ENCODE measurements at regions not wholly inside any gene's neighbourhood (a gene's known extent, or its start where the extent isn't known, plus 50 kb on each side); places are given as distances from the start of the nearest gene placed in this dataset.

- intact Hi-C loops (cut with micrococcal nuclease) = no loop called here
- no peak overlapping the region for H3K27ac ChIP-seq (replicated peaks)
- no peak for TF ChIP-seq CTCF (IDR thresholded peaks at IDR 0.05; ENCODE audit: borderline replicate concordance)
- no peak overlapping the region for H3K4me3 ChIP-seq
- H3K36me3 ChIP-seq = no peaks in the 10 kb centered on the region
- peaks cover 6% of the 10 kb centered on the region for H3K27me3 ChIP-seq (ENCODE audit: low read depth)
- no peaks in the 10 kb centered on the region for H3K9me3 ChIP-seq (replicated peaks)
- DNase-seq = no peak
- H3K4me1 ChIP-seq = no peaks in the 10 kb centered on the region
Observed at GRCh38 chr2:125857971-125858794, 797.8 kb upstream of the GYPC start.

- TF ChIP-seq CTCF (IDR thresholded peaks at IDR 0.05; ENCODE audit: borderline replicate concordance) = no peak
- Histone ChIP-seq H3K4me3 (no peak overlapping the region), H3K4me1 (no peaks in the 10 kb centered on the region), H3K27ac (replicated peaks) (no peak overlapping the region), H3K9me3 (replicated peaks) (no peaks in the 10 kb centered on the region), H3K27me3 (ENCODE audit: low read depth) (no peaks in the 10 kb centered on the region), H3K36me3 (no peaks in the 10 kb centered on the region)
- DNase-seq = no peak
- intact Hi-C loops (cut with micrococcal nuclease) = no loop called here
Observed at GRCh38 chr2:125861461-125861860, 794.5 kb upstream of the GYPC start.

- Histone ChIP-seq H3K27ac (replicated peaks) (no peak overlapping the region), H3K4me1 (no peaks in the 10 kb centered on the region), H3K4me3 (no peak overlapping the region), H3K9me3 (replicated peaks) (peaks cover 9% of the 10 kb centered on the region), H3K27me3 (ENCODE audit: low read depth) (no peaks in the 10 kb centered on the region), H3K36me3 (no peaks in the 10 kb centered on the region)
- no peak for TF ChIP-seq CTCF (IDR thresholded peaks at IDR 0.05; ENCODE audit: borderline replicate concordance)
- no peak for DNase-seq
- intact Hi-C loops (cut with micrococcal nuclease) = no loop called here
Observed at GRCh38 chr2:125867908-125868307, 788.0 kb upstream of the GYPC start.

DNA sequence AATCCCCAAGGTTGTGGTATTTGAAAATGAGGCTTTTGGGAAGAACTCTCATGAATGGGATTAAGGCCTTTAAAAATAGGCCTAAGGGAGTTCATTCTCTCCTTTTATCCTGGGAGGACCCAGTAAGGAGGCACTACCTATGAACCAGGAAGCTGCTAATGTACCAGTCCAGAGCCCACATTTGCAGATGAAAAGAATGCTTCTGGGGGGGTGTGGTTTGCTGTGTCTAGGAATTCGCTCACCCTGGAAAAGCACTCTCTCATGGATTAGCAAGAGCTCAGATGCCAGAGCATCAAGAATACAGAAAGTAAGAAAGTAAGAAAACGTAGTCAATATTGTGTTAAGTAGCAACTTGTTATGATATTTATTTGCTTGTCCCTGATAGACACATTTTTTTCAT lies 785.7 kb upstream of the GYPC start:
- no peak for TF ChIP-seq CTCF (IDR thresholded peaks at IDR 0.05; ENCODE audit: borderline replicate concordance)
- intact Hi-C loops (cut with micrococcal nuclease) = no loop called here
- H3K4me1 ChIP-seq = no peaks in the 10 kb centered on the region
- no peaks in the 10 kb centered on the region for H3K27me3 ChIP-seq (ENCODE audit: low read depth)
- H3K4me3 ChIP-seq = no peak overlapping the region
- DNase-seq = no peak
- peaks cover 9% of the 10 kb centered on the region for H3K9me3 ChIP-seq (replicated peaks)
- no peak overlapping the region for H3K27ac ChIP-seq (replicated peaks)
- no peaks in the 10 kb centered on the region for H3K36me3 ChIP-seq

DNA sequence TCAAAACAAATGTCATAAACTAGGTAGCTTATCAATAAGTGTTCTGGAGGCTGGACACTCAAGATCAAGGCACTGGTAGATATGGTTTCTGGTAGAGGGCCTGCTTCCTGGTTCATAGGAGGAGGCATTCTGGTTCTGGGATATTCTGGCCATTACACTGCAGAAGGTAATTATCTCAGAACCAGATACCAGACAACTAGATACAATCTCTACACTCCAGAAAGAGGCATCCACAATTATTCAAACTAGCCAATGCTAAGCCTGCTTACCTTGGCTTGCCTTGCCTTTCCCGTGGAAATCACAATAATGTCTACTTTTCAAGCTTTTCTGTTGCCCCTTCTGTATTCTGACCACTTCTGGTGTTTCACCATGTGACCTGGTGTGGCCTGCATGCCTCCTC lies 785.2 kb upstream of the GYPC start:
- Histone ChIP-seq H3K4me3 (no peak overlapping the region), H3K4me1 (no peaks in the 10 kb centered on the region), H3K9me3 (replicated peaks) (peaks cover 9% of the 10 kb centered on the region), H3K27ac (replicated peaks) (no peak overlapping the region), H3K27me3 (ENCODE audit: low read depth) (no peaks in the 10 kb centered on the region), H3K36me3 (no peaks in the 10 kb centered on the region)
- TF ChIP-seq CTCF (IDR thresholded peaks at IDR 0.05; ENCODE audit: borderline replicate concordance) = no peak
- intact Hi-C loops (cut with micrococcal nuclease) = no loop called here
- no peak for DNase-seq

Data from left ventricle myocardium inferior (tissue), 1 donor.